Skeletal muscle tissue (tissue), 3 donors: ENCODE measurements at regions not wholly inside any gene's neighbourhood (a gene's known extent, or its start where the extent isn't known, plus 50 kb on each side); places are given as distances from the start of the nearest gene placed in this dataset.

Experiments
- H3K27ac ChIP-seq: one replicate; pipeline ENCODE4 v1.7.0; 2013; ENCODE audit warnings: mild to moderate bottlenecking, low read depth, low read length, inconsistent platforms
- H3K27me3 ChIP-seq, 3 donors: one replicate each; pipeline ENCODE4 v1.7.0; 2013; ENCODE audit warnings: low read length in 3 of 3; ENCODE audit not compliant: control insufficient read depth in 3 of 3, insufficient read depth in 3 of 3
- H3K36me3 ChIP-seq, 3 donors: one replicate each; pipeline ENCODE4 v1.7.0; 2013; ENCODE audit warnings: low read length in 3 of 3; ENCODE audit not compliant: control insufficient read depth in 3 of 3, insufficient read depth in 3 of 3
- H3K4me1 ChIP-seq, 3 donors: one replicate each; pipeline ENCODE4 v1.7.0; 2013; ENCODE audit warnings: low read length in 3 of 3, mild to moderate bottlenecking in 3 of 3; ENCODE audit not compliant: control insufficient read depth in 3 of 3, insufficient read depth in 3 of 3
- H3K4me3 ChIP-seq, 3 donors: one replicate each; pipeline ENCODE4 v1.7.0; 2013; ENCODE audit warnings: low read length in 3 of 3
- H3K9ac ChIP-seq, 3 donors: one replicate each; pipeline ENCODE4 v1.7.0; 2013; ENCODE audit warnings: low read length in 3 of 3, mild to moderate bottlenecking in 3 of 3, moderate library complexity in 2 of 3, low read depth in 1 of 3
- H3K9me3 ChIP-seq, 3 donors: one replicate each; pipeline ENCODE4 v1.7.0; 2013; ENCODE audit warnings: low read length in 3 of 3; ENCODE audit not compliant: control insufficient read depth in 3 of 3
- donor health status: Osteomylitis.

DNA sequence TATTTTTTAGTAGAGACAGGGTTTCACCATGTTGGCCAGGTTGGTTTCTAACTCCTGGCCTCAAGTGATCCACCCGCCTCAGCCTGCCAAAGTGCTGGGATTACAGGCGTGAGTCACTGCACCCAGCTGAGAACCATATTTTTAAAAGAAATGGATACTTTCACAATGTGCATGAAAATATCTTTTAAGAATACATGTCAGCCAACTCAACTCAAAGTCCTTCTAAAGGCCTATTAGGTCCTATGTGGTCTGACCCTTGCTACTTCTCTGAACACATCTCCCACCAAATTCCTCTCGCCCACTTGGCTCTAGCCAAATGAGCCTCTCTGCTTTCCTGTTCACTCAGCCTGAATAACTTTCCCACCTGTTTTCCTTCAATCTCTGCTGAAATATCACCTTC is 119.6 kb downstream of the MTX2 start:
- H3K9ac ChIP-seq, result no peak overlapping the region
- no peak overlapping the region for H3K27ac ChIP-seq
- H3K36me3 ChIP-seq, result no peaks in the 10 kb centered on the region
- H3K9me3 ChIP-seq, result no peaks in the 10 kb centered on the region
- H3K4me1 ChIP-seq, result peaks cover 5 to 16% (median 6%) of the 10 kb centered on the region in 3 donors
- no peak overlapping the region for H3K4me3 ChIP-seq
- no peaks in the 10 kb centered on the region for H3K27me3 ChIP-seq

DNA sequence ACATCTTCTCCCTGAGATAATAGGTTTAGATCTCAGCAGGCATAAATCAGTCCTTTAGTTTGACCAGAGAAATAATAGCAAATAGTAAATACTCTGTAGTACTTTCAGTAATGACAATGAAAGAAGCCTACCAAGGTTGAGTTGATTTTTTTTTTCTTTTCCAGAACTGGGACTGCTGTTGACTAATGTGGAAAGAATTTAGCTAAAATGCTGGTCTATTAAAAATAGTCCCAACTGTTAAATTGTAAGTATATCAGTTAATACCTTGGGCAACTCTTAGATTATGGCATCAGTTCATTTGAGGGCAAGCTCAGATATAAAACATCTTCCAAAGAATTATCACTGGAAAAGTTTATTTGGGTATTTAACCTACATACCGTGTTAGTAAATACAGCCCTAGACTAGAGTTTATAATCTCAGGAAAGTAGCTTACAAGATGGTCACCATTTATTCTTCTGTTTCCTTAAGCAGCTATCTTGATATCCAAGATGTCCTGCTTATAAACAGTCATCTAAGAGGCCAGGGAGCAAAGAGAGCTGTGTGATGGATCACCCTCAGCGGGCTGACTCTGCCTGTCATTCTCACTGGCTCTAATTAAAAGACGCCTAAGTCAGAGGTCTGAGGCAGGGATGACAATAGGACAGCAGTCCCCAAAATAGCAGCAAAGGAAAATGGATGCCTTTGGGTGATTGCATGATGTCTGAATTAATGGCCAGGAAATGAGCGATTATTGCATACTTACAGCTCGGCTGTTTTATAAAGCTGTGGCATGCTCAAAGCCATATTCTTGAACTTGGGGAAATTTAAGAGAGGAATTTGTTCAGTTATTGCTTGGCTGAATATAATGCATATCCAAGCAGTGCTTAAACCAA is 121.3 kb downstream of the MTX2 start:
- H3K27ac ChIP-seq, result no peak overlapping the region
- no peak overlapping the region for H3K4me3 ChIP-seq
- no peaks in the 10 kb centered on the region for H3K9me3 ChIP-seq
- peaks cover 5 to 16% (median 6%) of the 10 kb centered on the region in 3 donors for H3K4me1 ChIP-seq
- no peaks in the 10 kb centered on the region for H3K27me3 ChIP-seq
- no peak overlapping the region for H3K9ac ChIP-seq
- no peaks in the 10 kb centered on the region for H3K36me3 ChIP-seq

DNA sequence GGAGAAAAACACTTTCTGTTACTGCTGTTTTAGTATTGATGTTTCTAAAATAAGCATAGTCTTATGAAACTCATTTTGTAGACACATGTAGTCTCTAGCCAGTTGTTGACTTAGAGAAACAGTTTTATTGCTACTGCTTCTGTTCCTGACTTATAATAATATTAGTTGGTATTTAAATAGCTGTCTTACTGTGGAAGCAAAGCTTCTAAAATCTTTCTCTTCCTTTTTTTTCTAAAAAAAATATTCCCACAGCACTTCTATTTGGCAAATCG is 121.8 kb downstream of the MTX2 start:
- Histone ChIP-seq H3K36me3 (no peaks in the 10 kb centered on the region), H3K27me3 (no peaks in the 10 kb centered on the region), H3K9me3 (no peaks in the 10 kb centered on the region), H3K4me1 (peaks cover 5 to 16% (median 6%) of the 10 kb centered on the region in 3 donors), H3K9ac (no peak overlapping the region), H3K27ac (no peak overlapping the region), H3K4me3 (no peak overlapping the region)

DNA sequence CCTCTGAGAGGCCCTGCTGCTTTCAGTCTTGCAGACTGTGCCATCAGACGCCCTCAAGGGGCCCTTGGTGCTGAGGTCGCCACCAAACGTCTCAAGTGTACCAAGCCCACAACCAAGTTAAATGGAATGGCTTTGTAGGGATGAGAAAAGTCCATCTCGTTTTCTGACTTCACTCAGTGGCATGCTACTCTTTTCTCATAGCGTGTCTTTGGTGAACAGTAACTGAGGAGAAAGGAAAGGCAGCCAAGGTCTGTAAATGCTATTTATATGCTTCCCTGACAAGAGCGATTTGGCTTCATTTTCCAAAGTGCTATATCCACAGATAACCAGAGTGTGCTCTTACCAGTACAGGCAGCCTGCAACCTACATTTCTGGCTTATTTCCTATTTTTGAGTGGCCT is 123.0 kb downstream of the MTX2 start:
- Histone ChIP-seq H3K4me3 (no peak overlapping the region), H3K36me3 (no peaks in the 10 kb centered on the region), H3K9ac (no peak overlapping the region), H3K27me3 (no peaks in the 10 kb centered on the region), H3K9me3 (no peaks in the 10 kb centered on the region), H3K4me1 (peaks cover 5 to 16% (median 6%) of the 10 kb centered on the region in 3 donors), H3K27ac (no peak overlapping the region)

DNA sequence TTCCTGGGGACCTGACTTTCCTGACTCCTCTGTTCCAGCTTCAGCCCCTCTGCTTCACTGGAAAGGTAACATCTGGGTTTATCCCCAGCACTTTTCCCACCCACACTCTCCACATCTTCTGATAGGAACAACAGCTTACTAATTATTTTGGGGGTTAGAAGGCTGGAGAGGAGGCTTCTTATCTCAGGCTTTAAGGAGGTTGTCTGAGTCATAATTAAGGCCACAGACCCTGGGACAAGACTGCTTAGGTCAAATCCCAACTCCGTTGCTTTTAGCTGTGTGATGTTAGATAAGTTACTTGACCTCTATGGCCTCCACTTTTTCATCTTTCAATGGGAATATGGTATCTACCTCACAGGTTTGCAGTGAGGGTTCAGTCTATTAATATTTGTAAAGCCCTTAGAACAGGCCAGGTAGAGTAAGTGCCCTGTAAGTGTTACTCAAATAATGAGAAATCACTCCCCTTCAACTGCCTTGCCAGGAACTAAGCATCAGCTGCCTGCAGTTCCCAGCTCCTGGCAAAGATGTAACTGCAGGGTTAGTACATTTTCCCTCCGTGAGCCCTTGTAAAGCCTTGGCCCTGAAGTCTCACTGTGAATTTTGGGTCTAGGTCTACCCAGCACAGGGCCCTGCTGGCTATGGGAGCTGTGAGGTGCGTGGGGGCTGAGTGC is 123.6 kb downstream of the MTX2 start:
- no peaks in the 10 kb centered on the region for H3K36me3 ChIP-seq
- H3K4me3 ChIP-seq, result no peak overlapping the region
- H3K4me1 ChIP-seq, result peaks cover 5 to 16% (median 6%) of the 10 kb centered on the region in 3 donors
- H3K9me3 ChIP-seq, result no peaks in the 10 kb centered on the region
- H3K27ac ChIP-seq, result no peak overlapping the region
- H3K27me3 ChIP-seq, result no peaks in the 10 kb centered on the region
- no peak overlapping the region for H3K9ac ChIP-seq

DNA sequence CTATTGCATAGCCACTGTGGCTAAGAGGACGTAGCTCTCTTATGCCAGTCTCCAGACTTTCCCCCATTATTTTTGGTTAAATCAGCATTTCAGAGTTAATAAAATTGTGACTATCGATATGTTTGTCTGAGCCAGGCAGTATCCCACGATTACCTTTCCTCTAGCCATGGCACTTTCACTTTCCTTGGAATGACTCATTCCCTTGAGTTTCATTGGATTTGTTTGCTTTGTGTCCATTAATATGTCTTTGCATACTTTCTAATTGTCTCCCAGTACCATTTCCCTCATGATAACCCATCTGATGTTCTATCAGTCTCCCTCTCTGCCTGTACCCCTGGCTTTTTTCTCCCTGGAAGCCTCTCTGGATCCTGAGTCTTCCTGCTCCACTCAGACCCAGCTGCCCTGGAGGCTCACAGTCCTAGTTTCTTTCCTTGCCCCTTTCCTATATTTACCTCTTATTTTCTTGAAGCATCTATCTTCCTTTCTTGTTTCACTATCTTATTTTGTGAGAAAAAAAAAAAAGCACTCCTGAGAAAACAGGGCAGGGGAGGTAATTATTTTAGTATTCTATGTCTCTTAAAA is 126.1 kb downstream of the MTX2 start:
- no peak overlapping the region for H3K9ac ChIP-seq
- H3K4me1 ChIP-seq, result peaks cover 5 to 16% (median 6%) of the 10 kb centered on the region in 3 donors
- no peaks in the 10 kb centered on the region for H3K9me3 ChIP-seq
- no peaks in the 10 kb centered on the region for H3K27me3 ChIP-seq
- no peaks in the 10 kb centered on the region for H3K36me3 ChIP-seq
- no peak overlapping the region for H3K27ac ChIP-seq
- H3K4me3 ChIP-seq, result no peak overlapping the region

DNA sequence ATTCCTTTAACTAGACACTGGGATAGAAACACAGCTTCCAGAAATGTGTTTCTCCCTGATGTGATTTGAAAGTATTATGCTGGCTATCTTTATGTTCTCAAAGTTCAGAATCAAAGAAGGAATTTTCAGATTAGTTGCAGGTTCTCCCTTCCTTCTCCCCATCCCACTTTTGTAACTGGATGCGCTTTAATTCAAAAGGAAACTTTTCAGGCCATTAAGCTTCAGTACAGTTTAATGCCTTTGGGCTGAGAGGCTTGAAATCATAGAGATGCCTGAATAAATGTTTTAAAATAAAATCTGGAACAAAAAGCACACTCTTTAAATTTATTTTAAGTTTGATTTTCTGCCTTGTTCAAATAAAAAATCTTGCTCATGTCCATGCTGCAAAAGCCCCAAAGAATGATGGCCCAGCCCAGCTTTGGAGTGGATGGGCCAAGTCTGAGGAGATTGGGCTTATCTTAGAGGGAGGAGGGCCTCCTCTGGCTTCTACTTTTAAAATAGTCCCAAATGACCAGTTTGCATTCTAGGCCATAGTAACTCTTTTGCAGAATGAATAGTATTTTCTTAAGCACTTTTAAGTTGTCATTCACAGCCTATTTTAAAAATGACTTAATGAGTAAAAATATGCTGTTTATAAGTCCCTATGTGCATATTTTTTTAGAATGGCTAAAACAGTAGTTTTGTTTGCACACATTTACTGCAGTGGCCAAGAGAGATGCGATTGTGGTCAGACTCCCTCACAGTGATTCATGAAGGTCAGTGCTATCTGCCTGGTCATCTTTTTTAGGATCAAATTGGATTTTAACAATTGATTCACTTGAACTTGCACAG is 129.2 kb downstream of the MTX2 start:
- Histone ChIP-seq H3K4me1 (no peaks in the 10 kb centered on the region), H3K9me3 (no peaks in the 10 kb centered on the region), H3K36me3 (no peaks in the 10 kb centered on the region), H3K27ac (no peak overlapping the region), H3K4me3 (no peak overlapping the region), H3K27me3 (no peaks in the 10 kb centered on the region), H3K9ac (no peak overlapping the region)

DNA sequence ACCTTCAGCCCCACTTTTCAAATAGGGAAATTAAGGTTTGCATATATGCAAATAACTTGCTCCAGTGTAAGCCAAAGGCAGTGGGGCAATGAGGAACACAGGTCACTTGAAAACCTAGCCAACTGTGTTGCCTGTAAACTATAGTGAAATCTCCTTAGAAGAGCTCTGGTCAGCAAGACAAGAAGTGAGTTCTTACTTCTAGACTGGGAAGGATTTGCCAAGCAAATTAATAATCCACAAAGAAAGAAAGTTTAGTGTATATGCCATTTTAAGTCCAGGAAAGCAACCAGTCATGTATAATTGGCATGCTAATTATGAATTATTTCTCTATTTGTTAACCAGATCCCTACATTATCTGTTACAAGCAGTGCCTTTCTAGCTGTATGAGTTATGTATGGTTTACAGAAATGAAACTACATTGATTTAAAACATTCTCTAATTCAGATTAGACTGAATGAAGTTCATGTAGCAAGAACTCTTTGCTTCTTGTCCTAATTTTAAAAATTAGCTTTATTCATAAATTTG is 129.9 kb downstream of the MTX2 start:
- no peak overlapping the region for H3K27ac ChIP-seq
- no peaks in the 10 kb centered on the region for H3K9me3 ChIP-seq
- no peaks in the 10 kb centered on the region for H3K27me3 ChIP-seq
- no peaks in the 10 kb centered on the region for H3K4me1 ChIP-seq
- no peaks in the 10 kb centered on the region for H3K36me3 ChIP-seq
- no peak overlapping the region for H3K9ac ChIP-seq
- H3K4me3 ChIP-seq, result no peak overlapping the region

DNA sequence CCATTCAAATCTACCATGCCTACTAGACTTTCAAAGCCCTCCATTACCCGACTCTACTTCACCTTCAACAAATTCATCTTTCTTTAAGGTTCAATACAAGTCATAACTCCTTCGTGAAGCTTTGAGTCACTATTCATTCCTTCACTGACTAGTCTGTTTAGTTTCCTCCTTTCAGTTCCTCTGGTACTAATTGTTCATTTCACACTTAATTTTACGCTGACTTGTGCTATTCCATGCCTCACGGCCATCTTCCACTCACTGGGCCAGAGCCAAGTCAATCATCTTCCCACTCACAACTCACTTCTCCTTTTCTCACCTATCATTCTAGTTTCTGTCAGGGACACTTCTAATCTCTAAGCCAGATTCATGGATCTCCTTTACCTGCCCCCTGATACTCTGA is 136.2 kb downstream of the MTX2 start:
- no peaks in the 10 kb centered on the region for H3K9me3 ChIP-seq
- H3K27me3 ChIP-seq, result peaks cover 0 to 2% (median 0%) of the 10 kb centered on the region in 3 donors
- H3K9ac ChIP-seq, result no peak overlapping the region
- H3K4me3 ChIP-seq, result no peak overlapping the region
- no peak overlapping the region for H3K27ac ChIP-seq
- no peaks in the 10 kb centered on the region for H3K4me1 ChIP-seq
- H3K36me3 ChIP-seq, result no peaks in the 10 kb centered on the region
